K562 (cell line): ENCODE measurements at regions not wholly inside any gene's neighbourhood (a gene's known extent, or its start where the extent isn't known, plus 50 kb on each side); places are given as distances from the start of the nearest gene placed in this dataset.

Source experiments
- HIVEP1 ChIP-seq: fragments of 250-450 bp; sonication (Bioruptor Pico); IDR thresholded peaks from 2 replicates; pipeline ENCODE4 v1.4.0; 2020; ENCODE audit warnings: mild to moderate bottlenecking
- KLF1 ChIP-seq: fragments of 450-650 bp; IDR thresholded peaks from 2 replicates; pipeline ENCODE4 v1.6.1; 2016; ENCODE audit warnings: missing genetic modification characterization, missing compliant biosample characterization
- MAFF ChIP-seq: IDR thresholded peaks from 2 replicates; pipeline ENCODE4 v1.6.1; 2012; ENCODE audit warnings: low read length, improper control_type of control experiment
- MAFK ChIP-seq: IDR thresholded peaks from 2 replicates; pipeline ENCODE4 v1.6.1; 2011; ENCODE audit warnings: low read length, improper control_type of control experiment
- RBM22 ChIP-seq: fragments of 200-400 bp; formaldehyde crosslinking; IDR thresholded peaks from 2 replicates; pipeline ENCODE4 v1.6.1; 2018; ENCODE audit warnings: low read length, low read depth; ENCODE audit not compliant: poor library complexity, severe bottlenecking
- SMARCB1 ChIP-seq: IDR thresholded peaks from 2 replicates; pipeline ENCODE4 v1.6.1; 2011; ENCODE audit warnings: improper control_type of control experiment, low read depth; ENCODE audit not compliant: insufficient read length
- SMARCC2 ChIP-seq: fragments of 450-650 bp; IDR thresholded peaks from 2 replicates; pipeline ENCODE4 v1.6.1; 2017; ENCODE audit warnings: antibody characterized with exemption, moderate library complexity, mild to moderate bottlenecking, low read depth
- SP1 ChIP-seq: sonication (generic); formaldehyde crosslinking; IDR thresholded peaks from 2 replicates; pipeline ENCODE4 v1.8.1; 2022; ENCODE audit warnings: mild to moderate bottlenecking, missing genetic modification reagents
- TF ChIP-seq, protein P1 (sequence below): IDR thresholded peaks from 3 replicates; pipeline ENCODE4 v1.6.1; 2011; ENCODE audit warnings: borderline replicate concordance, mild to moderate bottlenecking, moderate library complexity; ENCODE audit not compliant: insufficient read length; ENCODE audit errors: extremely low read depth
- TF ChIP-seq, protein P2 (sequence below), 3 experiments: IDR thresholded peaks in 2 of 3; conservative IDR thresholded peaks in 1 of 3; 2 replicates each; pipeline ENCODE4 v1.5.1; 2011 to 2012; ENCODE audit warnings: low read length in 3 of 3, mild to moderate bottlenecking in 3 of 3, control low read depth in 2 of 3, improper control_type of control experiment in 1 of 3, inconsistent platforms in 1 of 3, low read depth in 1 of 3, mixed read lengths in 1 of 3, moderate library complexity in 1 of 3; ENCODE audit not compliant: insufficient read depth in 2 of 3
- TF ChIP-seq, protein P3 (sequence below): sonication (generic); formaldehyde crosslinking; IDR thresholded peaks from 2 replicates; pipeline ENCODE4 v1.8.0; 2023; ENCODE audit warnings: missing genetic modification reagents, mild to moderate bottlenecking, borderline replicate concordance

DNA sequence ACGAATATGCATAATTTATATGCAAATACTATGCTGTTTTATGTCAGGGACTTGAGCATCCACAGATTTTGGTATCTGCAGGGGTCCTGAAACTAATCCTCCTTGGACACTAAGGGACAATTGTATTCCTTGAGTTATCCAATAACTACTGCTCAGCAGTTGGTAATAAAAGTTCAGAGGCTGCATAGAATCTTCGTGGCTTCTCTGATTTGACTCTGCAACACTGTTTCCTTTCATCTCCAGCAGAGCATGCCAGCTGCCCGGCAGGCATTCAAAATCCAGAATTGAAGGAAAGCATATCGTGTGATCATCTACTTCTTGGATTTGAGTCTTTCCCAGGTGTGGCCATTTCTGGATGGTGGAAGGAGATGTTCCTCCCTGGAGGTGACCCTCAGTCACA is 64.5 kb upstream of the MRI1 start:
- TF ChIP-seq SP1 (CRISPR knock-in tag) (no peak), HIVEP1 (CRISPR knock-in tag) (no peak), SMARCC2 (no peak), SMARCB1 (no peak), KLF1 (tag) (no peak), MAFK (no peak), MAFF (no peak), RBM22 (no peak)
- TF ChIP-seq, protein P1, sequence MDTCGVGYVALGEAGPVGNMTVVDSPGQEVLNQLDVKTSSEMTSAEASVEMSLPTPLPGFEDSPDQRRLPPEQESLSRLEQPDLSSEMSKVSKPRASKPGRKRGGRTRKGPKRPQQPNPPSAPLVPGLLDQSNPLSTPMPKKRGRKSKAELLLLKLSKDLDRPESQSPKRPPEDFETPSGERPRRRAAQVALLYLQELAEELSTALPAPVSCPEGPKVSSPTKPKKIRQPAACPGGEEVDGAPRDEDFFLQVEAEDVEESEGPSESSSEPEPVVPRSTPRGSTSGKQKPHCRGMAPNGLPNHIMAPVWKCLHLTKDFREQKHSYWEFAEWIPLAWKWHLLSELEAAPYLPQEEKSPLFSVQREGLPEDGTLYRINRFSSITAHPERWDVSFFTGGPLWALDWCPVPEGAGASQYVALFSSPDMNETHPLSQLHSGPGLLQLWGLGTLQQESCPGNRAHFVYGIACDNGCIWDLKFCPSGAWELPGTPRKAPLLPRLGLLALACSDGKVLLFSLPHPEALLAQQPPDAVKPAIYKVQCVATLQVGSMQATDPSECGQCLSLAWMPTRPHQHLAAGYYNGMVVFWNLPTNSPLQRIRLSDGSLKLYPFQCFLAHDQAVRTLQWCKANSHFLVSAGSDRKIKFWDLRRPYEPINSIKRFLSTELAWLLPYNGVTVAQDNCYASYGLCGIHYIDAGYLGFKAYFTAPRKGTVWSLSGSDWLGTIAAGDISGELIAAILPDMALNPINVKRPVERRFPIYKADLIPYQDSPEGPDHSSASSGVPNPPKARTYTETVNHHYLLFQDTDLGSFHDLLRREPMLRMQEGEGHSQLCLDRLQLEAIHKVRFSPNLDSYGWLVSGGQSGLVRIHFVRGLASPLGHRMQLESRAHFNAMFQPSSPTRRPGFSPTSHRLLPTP, result no peak
- TF ChIP-seq, protein P2, sequence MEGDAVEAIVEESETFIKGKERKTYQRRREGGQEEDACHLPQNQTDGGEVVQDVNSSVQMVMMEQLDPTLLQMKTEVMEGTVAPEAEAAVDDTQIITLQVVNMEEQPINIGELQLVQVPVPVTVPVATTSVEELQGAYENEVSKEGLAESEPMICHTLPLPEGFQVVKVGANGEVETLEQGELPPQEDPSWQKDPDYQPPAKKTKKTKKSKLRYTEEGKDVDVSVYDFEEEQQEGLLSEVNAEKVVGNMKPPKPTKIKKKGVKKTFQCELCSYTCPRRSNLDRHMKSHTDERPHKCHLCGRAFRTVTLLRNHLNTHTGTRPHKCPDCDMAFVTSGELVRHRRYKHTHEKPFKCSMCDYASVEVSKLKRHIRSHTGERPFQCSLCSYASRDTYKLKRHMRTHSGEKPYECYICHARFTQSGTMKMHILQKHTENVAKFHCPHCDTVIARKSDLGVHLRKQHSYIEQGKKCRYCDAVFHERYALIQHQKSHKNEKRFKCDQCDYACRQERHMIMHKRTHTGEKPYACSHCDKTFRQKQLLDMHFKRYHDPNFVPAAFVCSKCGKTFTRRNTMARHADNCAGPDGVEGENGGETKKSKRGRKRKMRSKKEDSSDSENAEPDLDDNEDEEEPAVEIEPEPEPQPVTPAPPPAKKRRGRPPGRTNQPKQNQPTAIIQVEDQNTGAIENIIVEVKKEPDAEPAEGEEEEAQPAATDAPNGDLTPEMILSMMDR (IDR thresholded peaks at IDR 0.05 in 2 of 3, conservative IDR thresholded peaks at IDR 0.05 in 1 of 3; ENCODE audit: insufficient read depth in 2 of 3, low read depth in 1 of 3, low read length in 3 of 3), result no peak
- TF ChIP-seq, protein P3, sequence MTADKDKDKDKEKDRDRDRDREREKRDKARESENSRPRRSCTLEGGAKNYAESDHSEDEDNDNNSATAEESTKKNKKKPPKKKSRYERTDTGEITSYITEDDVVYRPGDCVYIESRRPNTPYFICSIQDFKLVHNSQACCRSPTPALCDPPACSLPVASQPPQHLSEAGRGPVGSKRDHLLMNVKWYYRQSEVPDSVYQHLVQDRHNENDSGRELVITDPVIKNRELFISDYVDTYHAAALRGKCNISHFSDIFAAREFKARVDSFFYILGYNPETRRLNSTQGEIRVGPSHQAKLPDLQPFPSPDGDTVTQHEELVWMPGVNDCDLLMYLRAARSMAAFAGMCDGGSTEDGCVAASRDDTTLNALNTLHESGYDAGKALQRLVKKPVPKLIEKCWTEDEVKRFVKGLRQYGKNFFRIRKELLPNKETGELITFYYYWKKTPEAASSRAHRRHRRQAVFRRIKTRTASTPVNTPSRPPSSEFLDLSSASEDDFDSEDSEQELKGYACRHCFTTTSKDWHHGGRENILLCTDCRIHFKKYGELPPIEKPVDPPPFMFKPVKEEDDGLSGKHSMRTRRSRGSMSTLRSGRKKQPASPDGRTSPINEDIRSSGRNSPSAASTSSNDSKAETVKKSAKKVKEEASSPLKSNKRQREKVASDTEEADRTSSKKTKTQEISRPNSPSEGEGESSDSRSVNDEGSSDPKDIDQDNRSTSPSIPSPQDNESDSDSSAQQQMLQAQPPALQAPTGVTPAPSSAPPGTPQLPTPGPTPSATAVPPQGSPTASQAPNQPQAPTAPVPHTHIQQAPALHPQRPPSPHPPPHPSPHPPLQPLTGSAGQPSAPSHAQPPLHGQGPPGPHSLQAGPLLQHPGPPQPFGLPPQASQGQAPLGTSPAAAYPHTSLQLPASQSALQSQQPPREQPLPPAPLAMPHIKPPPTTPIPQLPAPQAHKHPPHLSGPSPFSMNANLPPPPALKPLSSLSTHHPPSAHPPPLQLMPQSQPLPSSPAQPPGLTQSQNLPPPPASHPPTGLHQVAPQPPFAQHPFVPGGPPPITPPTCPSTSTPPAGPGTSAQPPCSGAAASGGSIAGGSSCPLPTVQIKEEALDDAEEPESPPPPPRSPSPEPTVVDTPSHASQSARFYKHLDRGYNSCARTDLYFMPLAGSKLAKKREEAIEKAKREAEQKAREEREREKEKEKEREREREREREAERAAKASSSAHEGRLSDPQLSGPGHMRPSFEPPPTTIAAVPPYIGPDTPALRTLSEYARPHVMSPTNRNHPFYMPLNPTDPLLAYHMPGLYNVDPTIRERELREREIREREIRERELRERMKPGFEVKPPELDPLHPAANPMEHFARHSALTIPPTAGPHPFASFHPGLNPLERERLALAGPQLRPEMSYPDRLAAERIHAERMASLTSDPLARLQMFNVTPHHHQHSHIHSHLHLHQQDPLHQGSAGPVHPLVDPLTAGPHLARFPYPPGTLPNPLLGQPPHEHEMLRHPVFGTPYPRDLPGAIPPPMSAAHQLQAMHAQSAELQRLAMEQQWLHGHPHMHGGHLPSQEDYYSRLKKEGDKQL (CRISPR knock-in tag), result no peak
